ENCODE measurements at regions not wholly inside any gene's neighbourhood (a gene's known extent, or its start where the extent isn't known, plus 50 kb on each side); places are given as distances from the start of the nearest gene placed in this dataset.

DNA sequence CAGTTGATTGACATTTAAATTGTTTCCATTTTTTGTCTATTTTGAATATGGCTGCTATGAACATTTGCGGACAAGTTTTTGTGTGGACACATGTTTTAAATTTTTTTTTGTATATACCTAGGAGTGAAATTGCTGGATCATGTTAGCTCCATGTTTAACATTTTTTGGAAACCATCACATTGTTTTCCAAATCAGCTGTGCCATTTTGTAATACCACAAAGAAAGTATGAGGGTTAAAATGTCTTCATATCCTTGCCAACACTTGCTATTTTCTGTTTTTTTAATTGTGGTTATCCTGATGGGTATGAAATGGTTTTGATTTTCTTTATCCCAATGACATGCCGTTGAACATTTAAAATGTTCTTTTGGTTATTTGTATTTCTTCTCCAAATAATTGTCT is 52.1 kb downstream of the CARTPT start:
- no peaks in the 10 kb centered on the region for H3K9me3 ChIP-seq
- peaks cover 28% of the 10 kb centered on the region for H3K27me3 ChIP-seq
- TF ChIP-seq, protein P1, sequence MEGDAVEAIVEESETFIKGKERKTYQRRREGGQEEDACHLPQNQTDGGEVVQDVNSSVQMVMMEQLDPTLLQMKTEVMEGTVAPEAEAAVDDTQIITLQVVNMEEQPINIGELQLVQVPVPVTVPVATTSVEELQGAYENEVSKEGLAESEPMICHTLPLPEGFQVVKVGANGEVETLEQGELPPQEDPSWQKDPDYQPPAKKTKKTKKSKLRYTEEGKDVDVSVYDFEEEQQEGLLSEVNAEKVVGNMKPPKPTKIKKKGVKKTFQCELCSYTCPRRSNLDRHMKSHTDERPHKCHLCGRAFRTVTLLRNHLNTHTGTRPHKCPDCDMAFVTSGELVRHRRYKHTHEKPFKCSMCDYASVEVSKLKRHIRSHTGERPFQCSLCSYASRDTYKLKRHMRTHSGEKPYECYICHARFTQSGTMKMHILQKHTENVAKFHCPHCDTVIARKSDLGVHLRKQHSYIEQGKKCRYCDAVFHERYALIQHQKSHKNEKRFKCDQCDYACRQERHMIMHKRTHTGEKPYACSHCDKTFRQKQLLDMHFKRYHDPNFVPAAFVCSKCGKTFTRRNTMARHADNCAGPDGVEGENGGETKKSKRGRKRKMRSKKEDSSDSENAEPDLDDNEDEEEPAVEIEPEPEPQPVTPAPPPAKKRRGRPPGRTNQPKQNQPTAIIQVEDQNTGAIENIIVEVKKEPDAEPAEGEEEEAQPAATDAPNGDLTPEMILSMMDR (IDR thresholded peaks at IDR 0.05) = no peak

DNA sequence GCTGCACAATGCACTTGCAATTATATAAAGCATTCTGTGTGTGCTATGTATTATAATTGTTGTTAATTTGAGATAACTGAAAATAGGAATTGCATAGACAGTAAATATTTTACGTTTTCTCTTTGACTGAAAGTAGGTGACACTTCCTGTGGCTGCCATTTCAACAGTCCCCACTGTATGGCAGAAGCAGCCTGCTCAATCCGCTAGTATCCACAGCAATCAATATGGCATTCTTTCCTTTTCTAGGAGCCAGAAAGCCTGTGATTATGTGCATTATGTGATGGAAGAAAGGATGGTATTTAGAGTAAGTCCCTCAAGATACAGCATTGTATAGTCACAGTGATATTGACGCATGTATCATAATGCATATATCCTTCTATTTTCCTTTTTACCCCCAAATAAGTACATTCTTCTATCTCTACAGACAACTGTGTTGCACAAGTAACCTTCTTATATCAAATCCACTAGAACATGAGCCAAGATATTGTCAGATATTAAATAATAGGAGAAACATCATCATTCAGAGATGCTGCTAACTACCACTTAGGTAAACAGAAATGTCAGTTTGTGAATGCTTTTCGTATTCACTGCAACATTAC is 59.7 kb downstream of the CARTPT start:
- Histone ChIP-seq H3K36me3 (no peaks in the 10 kb centered on the region), H3K9me3 (no peaks in the 10 kb centered on the region), H3K4me1 (ENCODE audit: control insufficient read depth in 1 of 2, insufficient read depth in 1 of 2, low read depth in 1 of 2, low read length in 1 of 2) (no peaks in the 10 kb centered on the region), H3K4me3 (ENCODE audit: low read depth in 1 of 2, low read length in 1 of 2) (no peak overlapping the region), H3K27ac (no peak overlapping the region), H3K27me3 (peaks cover 37% of the 10 kb centered on the region)
- TF ChIP-seq, protein P1 (IDR thresholded peaks at IDR 0.05) = no peak

More for the DNA sequence above, 52.1 kb downstream of the CARTPT start:
- Histone ChIP-seq H3K4me1 (ENCODE audit: control insufficient read depth in 1 of 2, insufficient read depth in 1 of 2, low read depth in 1 of 2, low read length in 1 of 2) (no peaks in the 10 kb centered on the region), H3K36me3 (no peaks in the 10 kb centered on the region), H3K27ac (no peak overlapping the region), H3K4me3 (ENCODE audit: low read depth in 1 of 2, low read length in 1 of 2) (no peak overlapping the region)

DNA sequence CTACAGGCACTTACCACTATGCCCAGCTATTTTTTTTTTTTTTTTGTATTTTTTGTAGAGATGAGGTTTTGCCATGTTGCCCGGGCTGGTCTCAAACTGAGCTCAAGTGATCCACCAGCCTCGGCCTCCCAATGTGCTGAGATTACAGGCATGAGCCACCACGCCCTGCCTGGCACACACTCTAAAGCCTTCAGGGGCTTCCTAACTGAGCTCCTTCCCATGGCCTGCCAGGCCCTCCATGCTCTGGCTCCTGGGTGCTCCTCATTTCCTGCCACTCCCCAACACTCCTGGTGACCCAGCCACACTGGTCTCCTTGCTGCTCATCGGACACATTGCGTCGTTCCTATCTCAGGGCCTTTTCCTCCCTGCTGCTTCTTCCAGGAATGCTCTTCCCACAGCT is 61.5 kb downstream of the CARTPT start:
- no peaks in the 10 kb centered on the region for H3K9me3 ChIP-seq
- peaks cover 24% of the 10 kb centered on the region for H3K27me3 ChIP-seq
- TF ChIP-seq, protein P1 (IDR thresholded peaks at IDR 0.05) = no peak

DNA sequence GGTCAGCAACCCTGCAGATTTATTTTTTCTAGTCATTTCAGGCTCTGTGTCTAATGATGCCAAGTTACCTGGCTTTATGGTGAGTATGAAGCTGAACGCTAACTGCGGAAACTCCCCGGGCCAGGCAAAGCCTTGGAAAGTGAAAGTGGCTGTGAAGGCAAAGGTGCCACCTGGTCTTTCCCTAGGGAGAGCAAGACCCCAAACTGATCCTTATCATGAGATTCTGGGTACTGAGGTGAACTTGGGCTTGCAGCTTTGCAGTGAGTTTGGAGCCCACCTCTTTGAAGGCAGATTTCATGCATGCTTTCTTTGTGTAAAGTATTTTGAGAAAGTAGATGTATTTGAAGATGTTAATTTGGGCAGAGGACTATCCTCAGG is 63.3 kb downstream of the CARTPT start:
- peaks cover 9% of the 10 kb centered on the region for H3K27me3 ChIP-seq
- no peaks in the 10 kb centered on the region for H3K4me1 ChIP-seq (ENCODE audit: control insufficient read depth in 1 of 2, insufficient read depth in 1 of 2, low read depth in 1 of 2, low read length in 1 of 2)
- TF ChIP-seq, protein P1 (IDR thresholded peaks at IDR 0.05) = no peak
- no peaks in the 10 kb centered on the region for H3K9me3 ChIP-seq
- no peak overlapping the region for H3K27ac ChIP-seq
- H3K36me3 ChIP-seq = no peaks in the 10 kb centered on the region
- H3K4me3 ChIP-seq (ENCODE audit: low read depth in 1 of 2, low read length in 1 of 2) = no peak overlapping the region

More for the DNA sequence above, 61.5 kb downstream of the CARTPT start:
- no peaks in the 10 kb centered on the region for H3K36me3 ChIP-seq
- H3K4me3 ChIP-seq (ENCODE audit: low read depth in 1 of 2, low read length in 1 of 2) = no peak overlapping the region
- no peak overlapping the region for H3K27ac ChIP-seq
- H3K4me1 ChIP-seq (ENCODE audit: control insufficient read depth in 1 of 2, insufficient read depth in 1 of 2, low read depth in 1 of 2, low read length in 1 of 2) = no peaks in the 10 kb centered on the region

DNA sequence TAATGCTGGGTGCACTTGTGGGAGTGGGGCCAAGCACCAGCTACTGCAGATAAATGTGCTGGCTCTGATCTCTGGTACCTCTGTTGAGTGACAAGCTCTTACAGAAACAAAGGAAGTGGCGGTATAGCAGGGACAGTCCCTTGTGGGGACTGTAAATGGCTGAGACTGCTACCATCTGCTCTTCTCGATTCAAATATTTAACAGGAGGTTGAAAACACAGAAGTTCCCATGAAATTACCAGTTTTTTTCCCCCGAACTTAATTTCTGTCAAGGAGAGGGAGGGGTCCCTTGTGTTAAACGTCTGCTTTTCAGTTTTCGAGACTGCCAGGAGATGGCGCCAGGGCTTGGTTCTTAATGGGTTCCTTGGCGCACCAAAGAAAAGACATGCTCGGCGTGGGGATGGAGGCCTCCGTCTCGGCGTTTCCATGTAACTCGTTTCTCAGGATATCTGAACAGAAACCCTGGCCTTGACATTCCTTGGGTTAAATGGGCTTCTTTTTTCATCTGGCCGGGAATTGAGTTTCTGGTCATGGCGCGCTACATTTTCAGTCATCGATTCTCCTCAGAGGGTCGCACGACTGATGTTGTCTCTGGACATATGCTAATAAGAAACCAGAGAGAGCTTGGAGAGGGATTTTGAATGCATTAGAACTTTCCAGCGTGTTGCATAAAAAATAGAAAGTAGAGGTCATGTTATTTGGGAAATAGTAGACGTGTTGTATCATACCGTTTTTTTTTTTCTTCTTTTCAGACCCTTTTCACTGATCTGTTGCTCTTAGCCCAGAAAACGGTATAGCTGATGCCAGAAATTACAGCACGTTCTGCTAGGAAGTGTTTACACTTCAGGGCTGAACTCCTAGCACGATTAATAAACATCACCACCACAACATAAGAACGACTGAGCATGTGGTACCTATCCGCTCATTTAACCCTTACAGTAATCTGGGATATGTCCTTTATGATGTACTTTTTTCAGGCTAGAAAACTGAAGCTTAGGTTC is 64.0 kb downstream of the CARTPT start:
- Histone ChIP-seq H3K36me3 (no peaks in the 10 kb centered on the region), H3K4me1 (ENCODE audit: control insufficient read depth in 1 of 2, insufficient read depth in 1 of 2, low read depth in 1 of 2, low read length in 1 of 2) (no peaks in the 10 kb centered on the region), H3K27me3 (peaks cover 9% of the 10 kb centered on the region), H3K9me3 (no peaks in the 10 kb centered on the region), H3K4me3 (ENCODE audit: low read depth in 1 of 2, low read length in 1 of 2) (no peak overlapping the region), H3K27ac (no peak overlapping the region)
- TF ChIP-seq, protein P1 (IDR thresholded peaks at IDR 0.05) = no peak

All from neutrophil (primary cell).